MM.1S (cell line): ENCODE measurements at regions not wholly inside any gene's neighbourhood (a gene's known extent, or its start where the extent isn't known, plus 50 kb on each side); places are given as distances from the start of the nearest gene placed in this dataset.

ENCODE experiments used
- DNase-seq: peaks from one replicate; pipeline ENCODE4 v3.0.0-alpha.2; 2015
- H2AFZ ChIP-seq: fragments of 300-600 bp; sonication (generic); 2 replicates; pipeline ENCODE4 v1.6.0; 2016; ENCODE audit warnings: antibody characterized with exemption, low read length
- H3F3A ChIP-seq: fragments of 300-600 bp; sonication (generic); 2 replicates; pipeline ENCODE4 v1.6.1; 2016; ENCODE audit warnings: mild to moderate bottlenecking, antibody characterized with exemption, low read length, moderate library complexity, mixed read lengths; ENCODE audit not compliant: insufficient read depth
- H3K27ac ChIP-seq: fragments of 300-600 bp; sonication (generic); 2 replicates; pipeline ENCODE4 v1.5.1; 2016; ENCODE audit warnings: mild to moderate bottlenecking, low read length
- H3K27me3 ChIP-seq: fragments of 300-600 bp; sonication (generic); replicated peaks from 2 replicates; pipeline ENCODE4 v1.6.0; 2016; ENCODE audit warnings: low read length; ENCODE audit not compliant: insufficient read depth
- H3K36me3 ChIP-seq: fragments of 300-600 bp; sonication (generic); replicated peaks from 2 replicates; pipeline ENCODE4 v1.6.1; 2016; ENCODE audit warnings: mild to moderate bottlenecking, low read length, mixed read lengths; ENCODE audit not compliant: insufficient read depth
- H3K4me1 ChIP-seq: fragments of 300-600 bp; sonication (generic); 2 replicates; pipeline ENCODE4 v1.6.1; 2016; ENCODE audit warnings: low read length, mixed read lengths
- H3K4me2 ChIP-seq: fragments of 300-600 bp; sonication (generic); 2 replicates; pipeline ENCODE4 v1.6.0; 2016; ENCODE audit warnings: low read depth, low read length
- H3K4me3 ChIP-seq: fragments of 300-600 bp; sonication (generic); 2 replicates; pipeline ENCODE4 v1.5.1; 2016; ENCODE audit warnings: low read length, mixed read lengths
- H3K79me2 ChIP-seq: fragments of 300-600 bp; sonication (generic); 2 replicates; pipeline ENCODE4 v1.6.1; 2016; ENCODE audit warnings: mixed run types, low read length, mixed read lengths
- H3K9ac ChIP-seq: fragments of 300-600 bp; sonication (generic); 2 replicates; pipeline ENCODE4 v1.6.1; 2016; ENCODE audit warnings: low read length, mixed read lengths
- H3K9me2 ChIP-seq: fragments of 300-600 bp; sonication (generic); replicated peaks from 2 replicates; pipeline ENCODE4 v1.6.1; 2016; ENCODE audit warnings: mild to moderate bottlenecking, low read length, mixed read lengths; ENCODE audit not compliant: insufficient read depth
- H3K9me3 ChIP-seq: fragments of 300-600 bp; sonication (generic); replicated peaks from 2 replicates; pipeline ENCODE4 v1.6.1; 2016; ENCODE audit warnings: mild to moderate bottlenecking, low read length, mixed read lengths; ENCODE audit not compliant: insufficient read depth
- H4K20me1 ChIP-seq: fragments of 300-600 bp; sonication (generic); 2 replicates; pipeline ENCODE4 v1.6.1; 2016; ENCODE audit warnings: mild to moderate bottlenecking, low read length, moderate library complexity, mixed read lengths; ENCODE audit not compliant: insufficient read depth
- EZH2 ChIP-seq: fragments of 300-600 bp; sonication (generic); optimal IDR thresholded peaks from 2 replicates; pipeline ENCODE3; 2017; ENCODE audit warnings: low read depth, mild to moderate bottlenecking, antibody characterized with exemption, low read length, mixed read lengths
- EZH2phosphoT487 ChIP-seq: fragments of 300-600 bp; sonication (generic); IDR thresholded peaks from 2 replicates; pipeline ENCODE4 v1.6.1; 2018; ENCODE audit warnings: antibody characterized with exemption, low read length
- TF ChIP-seq, protein P1 (sequence below): fragments of 300-600 bp; sonication (generic); IDR thresholded peaks from 2 replicates; pipeline ENCODE4 v1.5.1; 2016; ENCODE audit warnings: antibody characterized with exemption, low read length, mixed read lengths

DNA sequence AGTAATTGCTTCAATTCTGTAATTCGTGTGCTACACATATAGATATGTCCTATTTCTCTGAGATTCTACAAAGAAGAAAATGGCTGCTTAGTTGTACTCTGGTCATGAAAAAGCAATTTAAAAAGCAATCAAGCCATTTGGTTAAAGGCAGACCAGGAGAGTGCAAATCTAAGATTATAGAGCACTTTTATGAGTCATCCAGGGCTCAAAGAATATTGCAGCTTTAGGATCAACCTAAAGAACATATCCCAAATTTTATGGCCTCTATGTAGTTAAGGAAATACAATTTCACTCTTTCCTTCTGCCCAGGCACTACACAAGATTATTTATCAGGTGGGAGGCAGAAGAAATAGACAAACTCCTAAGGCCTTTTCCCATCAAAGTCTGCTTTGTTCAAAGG is 332.8 kb downstream of the SEC23A start:
- no peaks in the 10 kb centered on the region for H3F3A ChIP-seq
- no peak overlapping the region for H3K4me2 ChIP-seq
- no peaks in the 10 kb centered on the region for H3K36me3 ChIP-seq
- no peak overlapping the region for H2AFZ ChIP-seq
- no peaks in the 10 kb centered on the region for H3K9me2 ChIP-seq
- no peak for DNase-seq
- H4K20me1 ChIP-seq = no peaks in the 10 kb centered on the region
- H3K27me3 ChIP-seq = no peaks in the 10 kb centered on the region
- no peaks in the 10 kb centered on the region for H3K9me3 ChIP-seq
- H3K9ac ChIP-seq = no peak overlapping the region
- H3K79me2 ChIP-seq = no peaks in the 10 kb centered on the region
- no peak overlapping the region for H3K4me3 ChIP-seq
- no peaks in the 10 kb centered on the region for H3K4me1 ChIP-seq
- TF ChIP-seq EZH2 (no peak), EZH2phosphoT487 (no peak)
- TF ChIP-seq, protein P1, sequence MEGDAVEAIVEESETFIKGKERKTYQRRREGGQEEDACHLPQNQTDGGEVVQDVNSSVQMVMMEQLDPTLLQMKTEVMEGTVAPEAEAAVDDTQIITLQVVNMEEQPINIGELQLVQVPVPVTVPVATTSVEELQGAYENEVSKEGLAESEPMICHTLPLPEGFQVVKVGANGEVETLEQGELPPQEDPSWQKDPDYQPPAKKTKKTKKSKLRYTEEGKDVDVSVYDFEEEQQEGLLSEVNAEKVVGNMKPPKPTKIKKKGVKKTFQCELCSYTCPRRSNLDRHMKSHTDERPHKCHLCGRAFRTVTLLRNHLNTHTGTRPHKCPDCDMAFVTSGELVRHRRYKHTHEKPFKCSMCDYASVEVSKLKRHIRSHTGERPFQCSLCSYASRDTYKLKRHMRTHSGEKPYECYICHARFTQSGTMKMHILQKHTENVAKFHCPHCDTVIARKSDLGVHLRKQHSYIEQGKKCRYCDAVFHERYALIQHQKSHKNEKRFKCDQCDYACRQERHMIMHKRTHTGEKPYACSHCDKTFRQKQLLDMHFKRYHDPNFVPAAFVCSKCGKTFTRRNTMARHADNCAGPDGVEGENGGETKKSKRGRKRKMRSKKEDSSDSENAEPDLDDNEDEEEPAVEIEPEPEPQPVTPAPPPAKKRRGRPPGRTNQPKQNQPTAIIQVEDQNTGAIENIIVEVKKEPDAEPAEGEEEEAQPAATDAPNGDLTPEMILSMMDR = no peak
- H3K27ac ChIP-seq = no peak overlapping the region

DNA sequence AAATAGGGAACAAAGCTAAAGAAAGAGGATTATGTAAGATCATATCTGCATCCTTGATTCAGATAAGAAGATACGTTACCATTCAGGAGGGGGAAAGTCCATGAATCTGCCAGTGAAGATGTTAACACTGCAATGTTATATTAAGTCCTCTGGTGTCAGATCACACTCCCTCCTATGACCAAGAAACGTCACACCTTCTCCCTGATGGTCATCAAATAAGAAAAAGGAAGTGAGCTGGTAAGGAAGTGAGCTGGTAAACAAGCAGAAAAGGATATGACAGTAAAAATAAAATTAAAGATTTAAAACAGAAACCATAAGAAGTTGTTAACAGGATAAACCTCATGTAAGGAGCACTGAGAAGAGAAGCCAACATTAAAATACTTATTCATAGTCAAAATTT is 340.2 kb downstream of the SEC23A start:
- H3F3A ChIP-seq = no peaks in the 10 kb centered on the region
- H3K9me2 ChIP-seq = no peaks in the 10 kb centered on the region
- H3K4me3 ChIP-seq = no peak overlapping the region
- H3K79me2 ChIP-seq = no peaks in the 10 kb centered on the region
- DNase-seq = no peak
- H3K4me1 ChIP-seq = no peaks in the 10 kb centered on the region
- H3K36me3 ChIP-seq = no peaks in the 10 kb centered on the region
- H2AFZ ChIP-seq = no peak overlapping the region
- no peak overlapping the region for H3K27ac ChIP-seq
- no peaks in the 10 kb centered on the region for H4K20me1 ChIP-seq
- H3K9me3 ChIP-seq = no peaks in the 10 kb centered on the region
- no peaks in the 10 kb centered on the region for H3K27me3 ChIP-seq
- H3K9ac ChIP-seq = no peak overlapping the region
- no peak overlapping the region for H3K4me2 ChIP-seq
- TF ChIP-seq, protein P1 = no peak
- TF ChIP-seq EZH2 (no peak), EZH2phosphoT487 (no peak)

DNA sequence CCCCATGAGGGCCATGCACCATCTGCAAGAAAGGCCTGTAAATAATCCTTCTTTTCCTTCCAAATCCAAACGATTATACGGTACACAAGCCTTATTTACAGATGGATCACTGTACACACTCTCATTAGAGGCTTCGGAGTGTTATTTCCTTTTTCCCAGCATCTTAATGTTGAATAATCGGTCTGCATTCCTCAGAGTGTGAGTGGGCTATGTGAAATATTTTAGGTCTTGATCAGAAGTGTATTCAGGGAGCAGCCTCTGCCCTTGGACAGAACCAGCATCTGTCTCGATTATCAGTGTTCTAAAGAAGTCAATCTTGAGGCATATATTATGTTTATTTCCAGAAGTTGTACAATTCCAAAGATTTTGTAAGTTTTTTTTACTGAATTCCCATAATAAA is 340.6 kb downstream of the SEC23A start:
- Histone ChIP-seq H2AFZ (no peak overlapping the region), H3K27me3 (no peaks in the 10 kb centered on the region), H3K9me2 (no peaks in the 10 kb centered on the region), H3K36me3 (no peaks in the 10 kb centered on the region), H3K9me3 (no peaks in the 10 kb centered on the region), H3K27ac (no peak overlapping the region), H4K20me1 (no peaks in the 10 kb centered on the region), H3K4me3 (no peak overlapping the region), H3F3A (no peaks in the 10 kb centered on the region), H3K79me2 (no peaks in the 10 kb centered on the region), H3K9ac (no peak overlapping the region), H3K4me1 (no peaks in the 10 kb centered on the region), H3K4me2 (no peak overlapping the region)
- TF ChIP-seq, protein P1 = no peak
- TF ChIP-seq EZH2 = no peak
- DNase-seq = no peak
